ENCODE measurements at regions not wholly inside any gene's neighbourhood (a gene's known extent, or its start where the extent isn't known, plus 50 kb on each side); places are given as distances from the start of the nearest gene placed in this dataset.

DNA sequence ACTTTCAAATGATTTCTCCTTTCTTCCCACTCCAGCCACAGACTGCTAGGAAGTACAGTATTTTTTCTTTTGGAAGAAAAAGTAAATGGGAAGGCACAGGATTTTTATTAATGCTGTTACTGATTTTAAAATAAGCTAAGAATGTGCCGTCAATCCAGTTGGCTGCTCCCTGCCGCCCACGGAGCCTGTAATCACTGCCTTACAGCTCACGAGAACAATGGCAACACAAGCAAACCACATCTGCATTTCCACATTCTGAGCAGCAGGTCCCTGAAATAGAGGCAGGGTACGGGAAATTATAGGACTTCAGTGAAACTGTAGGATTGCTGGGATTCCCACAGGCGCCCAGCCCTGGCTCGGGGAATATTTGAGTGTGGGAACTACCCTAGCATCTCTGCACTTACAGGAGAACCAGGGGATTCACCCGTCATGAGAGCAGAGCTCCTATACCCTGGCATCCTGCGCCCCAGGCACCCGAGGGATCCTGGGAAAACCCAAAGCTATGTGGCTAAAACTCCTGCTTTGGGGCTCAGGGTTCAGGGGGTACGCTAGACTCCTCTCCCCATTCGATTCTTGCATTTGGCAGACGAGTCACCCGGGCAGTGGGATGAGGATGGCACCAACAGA lies 72.9 kb upstream of the TNS3 start:
- no peak for TF ChIP-seq YY1 (IDR thresholded peaks at IDR 0.05; ENCODE audit: insufficient read depth, insufficient read length)
- TF ChIP-seq ZNF274 (IDR thresholded peaks at IDR 0.05; ENCODE audit: low read depth, low read length) = no peak
